NCI-H510A (cell line): ENCODE measurements at regions not wholly inside any gene's neighbourhood (a gene's known extent, or its start where the extent isn't known, plus 50 kb on each side); places are given as distances from the start of the nearest gene placed in this dataset.

Experiments used
- DNase-seq: peaks from one replicate; lab custom pipeline; 2025; lab: John Stamatoyannopoulos, UW

- no peak for DNase-seq
These were observed 576.5 kb upstream of the VSTM2A start for GRCh38 chr7:53965716-53966115.

GRCh38 chr7:53983480-53983879 lies 558.7 kb upstream of the VSTM2A start:
- no peak for DNase-seq

DNA sequence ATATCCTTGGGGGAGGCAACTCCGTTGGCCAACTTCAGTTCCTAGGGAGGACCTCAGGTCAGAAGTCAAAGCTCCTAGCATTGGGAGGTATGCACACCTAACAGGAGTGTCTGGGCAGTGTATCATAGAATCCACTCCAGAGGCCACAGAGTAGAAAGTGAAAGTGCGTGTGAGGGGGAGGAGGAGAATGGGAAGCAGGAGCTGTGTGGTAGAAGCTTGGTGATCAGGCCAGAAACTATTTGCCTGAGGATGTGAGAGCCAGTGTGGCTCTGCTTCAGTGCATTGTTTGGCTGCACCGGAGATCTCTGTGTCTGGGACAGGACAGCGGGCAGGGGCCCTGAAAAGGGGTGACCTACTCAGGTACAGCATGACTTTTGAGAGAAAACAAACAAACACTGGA lies 557.4 kb upstream of the VSTM2A start:
- no peak for DNase-seq

GRCh38 chr7:53988376-53988775 lies 553.8 kb upstream of the VSTM2A start:
- no peak for DNase-seq

DNA sequence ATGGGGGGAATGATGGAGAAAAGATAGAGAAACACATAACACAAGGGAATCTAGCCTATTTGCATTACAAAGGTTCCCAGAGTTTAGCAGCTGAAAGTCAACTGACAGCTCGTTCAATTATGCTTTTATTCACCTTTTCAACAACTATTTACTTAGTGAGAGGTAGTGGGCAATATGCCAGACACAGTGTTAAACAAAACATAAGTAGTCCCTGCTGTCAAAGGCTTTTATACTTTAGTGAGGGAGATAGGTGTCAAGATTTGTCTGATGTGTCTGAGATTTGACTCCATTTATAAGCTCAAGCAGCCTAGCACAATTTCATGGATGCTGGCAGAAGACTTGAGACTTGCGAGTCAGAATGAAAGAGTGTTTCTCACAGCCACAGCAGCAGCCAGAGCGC lies 549.0 kb upstream of the VSTM2A start:
- peak; percentile 72 for DNase-seq

GRCh38 chr7:53996876-53997275 lies 545.3 kb upstream of the VSTM2A start:
- DNase-seq: no peak

GRCh38 chr7:54014765-54015164 lies 527.4 kb upstream of the VSTM2A start:
- no peak for DNase-seq

GRCh38 chr7:54015251-54015650 lies 526.9 kb upstream of the VSTM2A start:
- no peak for DNase-seq

- DNase-seq: no peak
These were observed 504.3 kb upstream of the VSTM2A start for GRCh38 chr7:54037873-54038272.

- no peak for DNase-seq
These were observed 481.5 kb upstream of the VSTM2A start for GRCh38 chr7:54060643-54061042.

DNA sequence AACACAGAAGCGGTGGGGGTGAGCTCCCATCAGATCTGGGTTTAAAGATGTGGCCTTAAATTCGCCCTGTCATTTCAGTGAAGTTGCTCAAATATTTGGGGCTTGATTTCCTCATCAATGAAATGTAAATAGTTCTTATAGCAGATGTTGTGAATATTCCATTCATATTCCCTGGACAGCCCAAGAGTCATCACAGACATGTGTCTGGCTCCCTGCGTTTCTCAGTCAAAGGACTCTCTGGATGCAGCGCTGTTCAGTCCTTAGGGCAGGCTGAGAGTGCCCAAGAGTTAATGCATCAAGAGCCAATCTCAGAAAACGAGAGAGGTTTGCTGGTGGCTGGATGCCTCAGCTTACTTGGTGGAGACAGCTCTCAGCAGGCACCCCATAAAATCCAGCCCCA lies 475.5 kb upstream of the VSTM2A start:
- DNase-seq: no peak

DNA sequence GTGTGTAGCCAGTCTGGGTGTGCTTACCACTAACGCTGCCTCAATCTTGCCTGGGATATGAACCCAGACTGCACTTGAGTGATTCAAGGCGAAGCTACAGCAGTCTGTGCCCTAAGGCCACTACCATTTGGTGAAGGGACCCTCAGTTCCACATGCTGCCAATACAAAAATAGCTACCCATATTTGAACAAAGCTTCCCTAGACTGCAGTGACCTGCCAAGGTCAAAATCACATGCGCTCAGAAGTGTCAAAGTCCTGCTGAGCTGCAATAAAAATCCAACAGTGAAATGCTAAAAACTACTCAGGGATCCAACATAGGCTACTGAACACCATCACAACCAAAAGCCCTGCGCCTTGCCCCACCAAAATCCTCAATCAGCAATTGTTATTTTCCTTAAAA lies 472.3 kb upstream of the VSTM2A start:
- DNase-seq: no peak

GRCh38 chr7:54072710-54073109 lies 469.5 kb upstream of the VSTM2A start:
- no peak for DNase-seq

DNA sequence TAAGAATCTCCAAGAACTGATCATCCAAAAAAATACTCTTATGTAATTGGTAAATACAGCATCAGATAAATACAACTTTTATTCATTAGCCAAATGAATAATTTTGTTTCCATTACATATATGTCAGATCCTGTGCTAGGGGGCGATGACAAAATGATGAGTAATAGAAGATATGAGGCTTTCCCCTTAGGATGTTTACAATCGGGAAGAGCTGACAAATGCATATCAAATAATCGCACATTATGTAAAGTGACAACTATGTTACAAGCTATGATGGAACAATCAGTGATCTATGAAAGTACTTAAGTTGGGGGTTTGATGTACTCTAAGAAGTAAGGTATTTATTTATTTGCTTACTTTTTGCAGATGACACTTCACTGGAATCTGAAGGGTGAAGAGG lies 465.6 kb upstream of the VSTM2A start:
- no peak for DNase-seq

GRCh38 chr7:54080525-54080924 lies 461.6 kb upstream of the VSTM2A start:
- DNase-seq: no peak

DNA sequence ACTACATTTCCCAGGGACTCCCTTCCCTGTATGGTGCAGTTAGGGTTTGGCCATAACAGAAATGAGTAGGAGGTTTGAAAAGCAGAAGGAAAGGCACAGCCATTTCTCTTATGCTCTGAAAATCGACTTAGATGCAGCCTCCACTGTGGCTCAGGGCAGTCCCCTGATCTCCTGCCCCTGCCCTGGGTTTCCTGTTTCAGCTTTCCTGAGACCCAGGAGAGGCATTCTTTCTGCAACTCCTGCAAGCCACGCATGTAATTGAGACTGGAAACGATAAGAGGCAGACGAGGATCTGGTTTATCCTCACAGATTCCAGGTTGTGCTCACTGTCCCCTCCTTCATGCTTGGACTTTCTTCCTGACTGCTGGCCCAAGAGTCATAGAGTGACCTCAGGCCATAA lies 461.2 kb upstream of the VSTM2A start:
- no peak for DNase-seq

- no peak for DNase-seq
These were observed 457.8 kb upstream of the VSTM2A start for GRCh38 chr7:54084340-54084739.

- no peak for DNase-seq
These were observed 451.4 kb upstream of the VSTM2A start for GRCh38 chr7:54090652-54091213.

DNA sequence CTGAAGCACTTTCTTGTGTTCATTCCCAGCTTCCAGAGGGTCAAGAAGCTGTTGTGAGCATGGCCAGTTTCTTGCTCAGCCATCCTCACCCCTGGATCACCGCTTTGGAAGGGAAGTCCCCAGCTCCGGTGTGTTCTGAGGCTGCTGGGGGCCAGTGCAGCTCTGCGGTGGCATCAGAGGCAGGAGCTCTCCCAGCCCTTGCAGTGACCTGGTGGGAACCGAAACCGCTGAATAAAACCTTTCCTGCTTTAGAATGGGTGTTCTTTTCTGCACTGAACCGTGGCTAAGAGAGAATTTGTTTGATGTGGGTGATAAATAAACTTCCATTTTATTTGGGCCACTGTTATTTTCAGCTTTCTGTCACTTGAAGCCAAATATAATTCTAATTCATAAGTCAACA lies 450.9 kb upstream of the VSTM2A start:
- DNase-seq: no peak

DNA sequence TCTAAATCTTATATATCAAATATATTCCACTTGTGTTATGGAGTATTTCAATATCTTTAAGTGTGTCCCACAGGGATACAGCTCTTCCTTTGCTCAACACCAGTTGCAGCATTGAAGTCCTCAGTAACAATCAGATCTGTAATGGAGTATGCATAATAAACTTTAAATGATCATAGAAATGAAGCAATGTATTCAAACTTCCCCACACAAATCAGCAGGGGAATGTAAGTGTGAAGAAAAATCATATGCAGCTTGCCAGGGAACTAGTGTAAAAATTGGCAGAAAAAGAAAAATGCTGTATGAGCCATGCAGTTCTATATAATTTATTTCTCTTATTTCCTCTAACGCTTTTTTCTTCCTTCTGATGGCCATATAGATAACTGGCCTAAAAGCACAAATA lies 444.3 kb upstream of the VSTM2A start:
- no peak for DNase-seq

DNA sequence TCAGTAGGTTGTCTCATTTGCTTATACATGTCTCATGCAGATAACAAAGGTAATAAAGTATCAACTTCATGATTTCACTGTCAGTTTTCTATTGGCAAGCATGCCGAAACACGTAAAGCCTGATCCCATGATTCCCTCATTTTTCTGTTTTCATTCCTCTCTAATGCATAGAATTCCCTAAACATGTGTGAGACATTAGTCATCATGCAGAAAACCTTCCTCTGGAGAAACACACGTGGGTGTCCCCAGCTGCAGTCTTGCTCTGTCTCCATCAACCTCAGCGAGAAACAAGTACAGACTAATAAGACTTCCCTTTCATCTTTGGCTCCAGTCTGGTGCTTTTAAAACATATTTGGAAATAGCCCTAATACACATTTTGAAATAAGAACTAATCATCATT lies 432.7 kb upstream of the VSTM2A start:
- no peak for DNase-seq

DNA sequence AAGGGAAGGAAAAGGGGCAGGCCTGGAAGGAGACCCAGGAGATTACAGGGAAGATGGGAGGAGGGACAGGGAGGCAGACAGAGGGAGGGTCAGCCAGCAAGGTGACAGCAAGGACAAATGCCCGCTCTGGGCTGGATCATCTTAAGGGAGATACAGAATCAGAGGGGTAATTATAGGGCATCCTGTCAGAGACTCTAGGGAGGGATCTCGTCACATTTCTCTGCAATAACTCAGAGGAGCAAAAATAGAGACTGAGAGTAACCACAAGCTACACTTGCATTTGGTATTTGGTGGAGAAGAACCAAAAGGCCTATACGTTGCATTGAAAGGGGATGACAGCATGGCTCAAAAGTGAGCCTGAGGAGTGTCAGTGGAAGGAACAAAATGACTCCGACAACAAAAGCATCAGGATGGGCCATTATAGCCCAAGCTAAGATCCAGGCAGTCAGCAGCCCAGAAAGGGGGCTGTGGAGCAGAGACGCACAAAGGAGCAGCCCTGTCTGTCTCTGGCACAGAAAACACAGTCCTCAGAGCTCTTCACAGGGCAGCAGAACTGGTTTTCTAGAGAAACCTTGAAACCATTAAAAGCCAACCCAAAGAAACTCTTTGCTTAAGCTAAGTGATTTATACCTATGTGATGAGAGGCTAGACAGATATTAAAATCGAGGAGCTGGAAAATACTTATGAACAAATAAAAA lies 430.2 kb upstream of the VSTM2A start:
- DNase-seq: no peak

DNA sequence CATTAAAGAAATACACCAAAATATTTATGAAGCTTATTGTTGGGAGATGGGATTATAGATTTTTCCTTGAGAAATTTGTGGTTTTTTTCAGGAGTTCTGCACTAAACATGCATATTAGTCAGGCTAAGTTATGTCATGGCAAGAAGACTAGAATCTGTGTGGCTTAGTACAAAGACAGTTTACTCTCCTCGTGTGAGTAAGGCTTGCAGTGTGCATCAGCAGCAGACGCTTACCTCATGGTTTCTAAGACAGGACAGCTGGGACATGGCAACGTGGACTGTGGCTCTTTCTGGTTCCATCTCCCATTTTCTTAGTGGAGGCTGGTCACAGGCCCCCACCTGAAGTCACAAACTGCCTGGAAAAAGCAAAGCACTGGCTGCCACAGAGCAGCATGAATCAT lies 429.6 kb upstream of the VSTM2A start:
- no peak for DNase-seq

DNA sequence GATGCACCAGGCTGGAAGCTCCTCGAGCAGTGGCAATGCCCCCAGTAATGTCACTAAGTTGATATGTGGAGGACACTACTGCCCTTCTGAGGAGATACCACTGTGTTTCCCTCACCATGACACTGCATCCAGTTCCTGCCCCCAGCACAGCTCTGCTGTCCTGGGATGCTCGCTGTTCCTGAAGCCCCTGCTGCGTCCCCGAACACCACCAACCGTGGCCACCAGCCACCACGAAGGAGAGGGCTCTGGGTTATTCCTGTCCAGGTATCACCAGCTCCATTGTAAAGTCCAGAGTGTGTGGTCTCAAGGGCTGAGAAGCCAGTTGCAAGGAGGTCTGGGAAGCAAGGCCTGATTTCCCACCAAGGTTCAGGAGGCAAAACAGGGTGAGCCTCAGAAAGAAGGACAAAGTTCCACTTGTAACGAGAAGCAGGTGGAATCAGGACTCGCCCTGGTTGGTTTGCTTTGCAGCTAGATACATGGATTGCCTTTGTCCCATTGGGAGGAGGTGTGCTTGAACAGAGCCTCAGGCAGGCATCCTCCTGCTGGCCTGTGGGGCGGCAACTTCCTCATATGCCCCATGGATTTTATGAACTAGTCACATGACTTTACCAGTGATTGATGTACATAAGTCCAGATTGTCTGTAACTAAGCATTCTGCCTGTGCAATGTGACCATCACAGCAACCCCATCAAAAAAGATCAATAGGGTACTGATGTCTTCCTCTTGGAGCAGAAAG lies 427.0 kb upstream of the VSTM2A start:
- no peak for DNase-seq
